VCaP (cell line): ENCODE measurements at regions not wholly inside any gene's neighbourhood (a gene's known extent, or its start where the extent isn't known, plus 50 kb on each side); places are given as distances from the start of the nearest gene placed in this dataset.

Experiments
- H3K27ac ChIP-seq: fragments of 450-650 bp; 2 replicates; pipeline ENCODE4 v1.5.1; 2017
- TF ChIP-seq, protein P1 (sequence below): fragments of 450-650 bp; conservative IDR thresholded peaks from 2 replicates; pipeline ENCODE4 v1.5.1; 2017; ENCODE audit warnings: mild to moderate bottlenecking, moderate library complexity

DNA sequence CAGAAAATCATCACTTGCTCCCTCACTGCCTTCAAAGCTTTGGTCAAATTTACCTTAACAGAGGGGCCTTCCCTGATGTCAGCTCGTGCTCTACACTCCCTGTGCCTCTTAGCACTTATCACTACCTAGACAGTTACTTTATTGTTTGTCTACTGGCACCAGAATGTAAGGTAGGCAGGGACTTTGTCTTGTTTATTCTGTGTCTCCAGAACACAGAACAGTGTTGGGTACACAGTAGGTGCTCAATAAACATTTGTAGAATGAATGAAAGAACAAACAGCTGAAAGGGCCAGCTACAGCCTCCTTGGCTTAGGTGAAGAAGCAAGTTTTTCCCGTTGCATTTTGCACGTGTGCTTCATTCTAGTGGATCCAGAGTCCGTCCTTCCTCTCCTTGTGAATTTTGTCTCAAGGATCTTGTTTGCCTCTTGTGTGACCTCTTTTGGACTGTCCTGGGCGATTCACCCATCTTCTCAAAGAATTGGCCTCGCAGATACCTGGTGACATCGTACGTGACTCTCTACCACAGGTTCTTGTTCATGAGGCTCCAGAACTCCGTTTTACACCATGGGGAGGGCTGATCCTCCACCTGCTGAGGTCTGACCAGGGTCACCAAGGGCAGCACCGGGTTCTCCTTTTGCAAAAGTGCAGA, 84.2 kb upstream of the ARMC2 start:
- H3K27ac ChIP-seq: peak overlapping the region; percentile 75
- TF ChIP-seq, protein P1, sequence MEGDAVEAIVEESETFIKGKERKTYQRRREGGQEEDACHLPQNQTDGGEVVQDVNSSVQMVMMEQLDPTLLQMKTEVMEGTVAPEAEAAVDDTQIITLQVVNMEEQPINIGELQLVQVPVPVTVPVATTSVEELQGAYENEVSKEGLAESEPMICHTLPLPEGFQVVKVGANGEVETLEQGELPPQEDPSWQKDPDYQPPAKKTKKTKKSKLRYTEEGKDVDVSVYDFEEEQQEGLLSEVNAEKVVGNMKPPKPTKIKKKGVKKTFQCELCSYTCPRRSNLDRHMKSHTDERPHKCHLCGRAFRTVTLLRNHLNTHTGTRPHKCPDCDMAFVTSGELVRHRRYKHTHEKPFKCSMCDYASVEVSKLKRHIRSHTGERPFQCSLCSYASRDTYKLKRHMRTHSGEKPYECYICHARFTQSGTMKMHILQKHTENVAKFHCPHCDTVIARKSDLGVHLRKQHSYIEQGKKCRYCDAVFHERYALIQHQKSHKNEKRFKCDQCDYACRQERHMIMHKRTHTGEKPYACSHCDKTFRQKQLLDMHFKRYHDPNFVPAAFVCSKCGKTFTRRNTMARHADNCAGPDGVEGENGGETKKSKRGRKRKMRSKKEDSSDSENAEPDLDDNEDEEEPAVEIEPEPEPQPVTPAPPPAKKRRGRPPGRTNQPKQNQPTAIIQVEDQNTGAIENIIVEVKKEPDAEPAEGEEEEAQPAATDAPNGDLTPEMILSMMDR: no peak

DNA sequence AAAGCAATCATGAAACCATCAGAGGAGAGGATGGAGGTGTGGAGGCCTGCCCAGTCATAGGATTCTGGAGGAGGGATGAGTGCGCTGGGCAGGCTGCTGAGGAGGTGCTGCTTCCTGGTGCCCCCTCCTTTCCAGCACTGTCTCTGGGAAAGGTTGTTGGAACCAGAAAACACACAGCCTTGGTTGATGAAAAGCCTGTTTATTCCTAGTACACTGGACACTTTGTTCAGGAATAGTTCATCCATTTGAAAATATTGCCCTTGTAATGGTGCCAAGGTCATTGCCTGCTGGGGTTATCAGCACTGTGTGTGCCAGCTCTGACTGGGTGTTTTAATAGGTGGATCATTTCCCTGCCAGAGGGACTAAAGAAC, 83.7 kb upstream of the ARMC2 start:
- TF ChIP-seq, protein P1: no peak
- peak overlapping the region; percentile 75 for H3K27ac ChIP-seq

DNA sequence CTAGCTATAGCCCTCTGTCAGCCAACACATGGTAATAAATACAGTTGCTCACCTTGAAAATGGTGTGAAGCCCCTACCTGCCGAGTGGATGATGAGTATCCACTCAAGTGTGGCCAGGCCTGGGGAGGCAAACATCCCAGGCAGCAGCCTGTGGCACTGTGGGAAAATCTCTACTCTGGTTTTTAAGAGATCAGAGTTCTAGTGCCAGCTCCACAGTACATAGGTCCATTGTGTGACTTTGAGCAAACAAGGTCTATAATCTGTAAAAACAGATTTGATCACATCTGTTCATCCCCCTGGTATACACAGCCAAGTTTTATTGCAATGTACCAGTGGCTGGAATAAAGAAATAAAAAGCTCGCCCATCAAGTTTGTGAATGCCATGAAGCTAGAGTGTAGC, 82.7 kb upstream of the ARMC2 start:
- TF ChIP-seq, protein P1: no peak
- peak overlapping the region; percentile 75 for H3K27ac ChIP-seq

DNA sequence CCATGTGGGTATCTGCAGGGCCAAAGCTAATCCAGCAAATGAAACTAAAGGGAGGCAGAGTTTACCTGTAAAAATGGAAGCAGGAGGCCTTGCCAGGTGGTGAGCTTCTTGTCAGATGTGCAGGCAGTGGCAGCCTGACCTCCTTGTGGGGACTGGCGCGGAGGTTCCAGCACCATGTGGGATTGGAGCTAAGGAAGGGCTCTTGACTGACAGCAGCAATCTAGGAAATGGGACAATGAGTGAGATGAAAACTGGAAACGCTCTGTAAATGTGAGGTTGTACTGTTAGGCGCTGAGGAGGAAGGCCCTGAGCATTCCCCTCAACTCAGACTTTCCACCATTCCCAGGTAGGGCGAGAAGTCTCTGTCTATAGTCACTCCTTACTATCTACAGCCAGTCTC, 81.8 kb upstream of the ARMC2 start:
- TF ChIP-seq, protein P1: no peak

DNA sequence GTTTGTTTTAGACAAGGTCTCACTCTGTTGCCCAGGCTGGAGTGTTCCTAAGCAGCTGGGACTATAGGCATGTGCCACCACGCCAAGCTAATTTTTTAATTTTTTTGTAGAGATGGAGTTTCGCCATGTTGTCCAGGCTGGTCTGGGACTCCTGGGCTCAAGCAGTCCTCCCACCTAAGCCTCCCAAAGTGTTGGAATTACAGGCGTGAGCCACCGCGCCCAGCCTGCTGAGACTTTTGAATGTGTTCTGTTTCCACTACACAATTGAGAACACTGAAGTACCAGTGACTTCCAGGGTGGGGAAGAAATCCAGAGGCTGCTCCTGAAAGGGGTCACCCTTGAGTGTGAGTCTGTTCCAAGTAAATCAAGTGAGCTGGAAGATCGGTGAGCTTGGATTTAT, 81.3 kb upstream of the ARMC2 start:
- TF ChIP-seq, protein P1: no peak

More for the DNA sequence above, 81.8 kb upstream of the ARMC2 start:
- peak overlapping the region; percentile 75 for H3K27ac ChIP-seq

DNA sequence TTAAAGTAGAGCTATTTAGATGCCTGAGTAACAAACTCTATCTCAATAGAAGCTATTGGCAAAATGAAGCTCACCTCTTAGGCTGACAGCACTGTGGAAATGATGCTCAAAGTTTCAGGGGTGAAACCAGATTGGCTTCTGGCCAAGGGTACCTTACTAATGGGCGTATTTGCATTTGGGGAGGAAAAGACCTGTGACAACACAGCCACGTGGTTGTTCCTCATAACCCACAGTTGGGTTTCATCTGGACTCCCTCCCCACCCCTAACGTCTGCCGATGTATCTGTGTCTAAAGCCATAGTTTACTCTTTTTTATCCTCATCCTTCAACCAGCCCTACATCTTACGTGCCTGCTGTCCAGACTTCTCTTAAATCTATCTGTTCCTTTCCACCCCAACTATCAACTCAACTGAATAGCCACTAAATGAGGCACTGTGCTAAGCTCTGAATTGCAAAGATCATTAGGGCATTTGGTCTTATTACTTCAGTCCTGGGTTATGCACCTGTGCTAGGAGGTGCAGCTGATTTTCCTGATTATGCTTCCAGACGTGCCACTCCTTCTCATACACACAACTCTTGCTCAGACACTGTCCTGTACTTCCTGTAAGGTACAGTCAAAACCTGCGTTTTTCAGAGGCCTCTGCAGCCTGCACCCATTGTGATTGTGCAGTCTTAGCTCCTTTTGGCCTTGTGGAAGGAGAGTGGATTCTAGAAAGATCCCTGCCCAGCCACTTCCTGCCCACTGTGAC, 80.6 kb upstream of the ARMC2 start:
- TF ChIP-seq, protein P1: no peak
- H3K27ac ChIP-seq: peak overlapping the region; percentile 75; the same call in 1 of the 2 replicates

More for the DNA sequence above, 81.3 kb upstream of the ARMC2 start:
- H3K27ac ChIP-seq: peak overlapping the region; percentile 75

DNA sequence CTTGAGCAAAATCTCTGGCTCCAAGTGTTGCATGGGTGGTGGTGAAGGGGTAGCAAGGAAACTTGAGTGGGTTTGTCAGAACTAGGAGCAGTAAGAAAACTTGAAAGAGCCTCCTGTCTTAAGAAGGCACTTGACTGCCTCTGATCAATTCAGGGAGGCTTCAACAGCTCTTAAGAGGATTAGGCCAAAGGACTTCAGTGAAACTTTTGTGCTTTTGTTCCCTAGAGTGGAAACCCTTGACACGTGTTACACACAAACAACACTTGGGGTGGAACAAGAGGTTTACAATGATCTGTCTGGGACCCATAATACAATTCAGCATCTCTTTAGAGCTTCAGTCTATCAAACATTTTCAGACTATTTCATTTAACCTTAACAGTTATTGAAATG, 80.1 kb upstream of the ARMC2 start:
- TF ChIP-seq, protein P1: no peak
- H3K27ac ChIP-seq: peak overlapping the region; percentile 2; the same call in 1 of the 2 replicates
